Testis (tissue), 2 donors: ENCODE measurements at regions not wholly inside any gene's neighbourhood (a gene's known extent, or its start where the extent isn't known, plus 50 kb on each side); places are given as distances from the start of the nearest gene placed in this dataset.

Experiments
- DNase-seq: peaks from one replicate; pipeline ENCODE4 v3.0.0-alpha.2; 2019
- H3K27ac ChIP-seq, 2 donors: fragments of 200-600 bp; sonication (generic); one replicate each; pipeline ENCODE4 v1.5.1; 2019
- H3K27me3 ChIP-seq: fragments of 200-600 bp; sonication (generic); one replicate; pipeline ENCODE4 v1.5.1; 2019
- H3K36me3 ChIP-seq: fragments of 200-600 bp; sonication (generic); one replicate; pipeline ENCODE4 v1.5.1; 2017; ENCODE audit warnings: low read depth; ENCODE audit errors: missing control alignments
- H3K4me1 ChIP-seq: fragments of 200-600 bp; sonication (generic); one replicate; pipeline ENCODE4 v1.5.1; 2019
- H3K4me3 ChIP-seq, 2 donors: fragments of 200-600 bp; sonication (generic); one replicate each; pipeline ENCODE4 v1.5.1; 2017 to 2019
- H3K9me3 ChIP-seq: fragments of 200-600 bp; sonication (generic); one replicate; pipeline ENCODE4 v1.5.1; 2017
- POLR2A ChIP-seq: fragments of 450-650 bp; IDR thresholded peaks from one replicate; pipeline ENCODE4 v1.6.1; 2017; ENCODE audit warnings: antibody characterized with exemption, mild to moderate bottlenecking, moderate library complexity
- WGBS, 2 donors: methylation state at CpG; one replicate each; pipeline ENCODE4 v1.1.5; 2018; 5-methylcytosine and 5-hydroxymethylcytosine counted together
- intact Hi-C: fragments of 100-400 bp; cut with DNase I; formaldehyde crosslinking; loops from one replicate; pipeline ENCODE4 v1.15.1; 2023; ENCODE audit warnings: low total_unique reads
- TF ChIP-seq, protein P1 (sequence below), 3 experiments: fragments of 450-650 bp in 2 of 3; fragments of 200-600 bp in 1 of 3; sonication (generic) in 1 of 3; IDR thresholded peaks; one replicate each; pipeline ENCODE4 v1.5.1; 2016 to 2019; ENCODE audit warnings: antibody characterized with exemption in 3 of 3, mild to moderate bottlenecking in 2 of 3, moderate library complexity in 1 of 3

DNA sequence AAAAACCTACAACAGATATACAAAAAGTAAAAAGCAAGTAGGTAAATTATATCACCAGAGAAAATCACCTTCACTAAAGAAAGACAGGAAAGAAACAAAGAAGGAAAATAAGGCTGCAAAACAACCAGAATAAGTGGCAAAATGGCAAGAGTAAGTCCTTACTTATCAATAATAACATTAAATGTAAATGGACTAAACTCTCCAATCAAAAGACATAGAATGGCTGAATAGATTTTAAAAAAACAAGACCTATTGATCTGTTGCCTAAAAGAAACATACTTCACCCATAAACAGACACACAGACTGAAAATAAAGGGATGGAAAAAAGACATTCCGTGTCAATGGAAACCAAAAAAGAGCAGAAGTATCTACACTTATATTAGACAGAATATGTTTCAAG, 695.7 kb upstream of the FAT3 start:
- H3K4me1 ChIP-seq: no peaks in the 10 kb centered on the region
- no peak overlapping the region for H3K27ac ChIP-seq
- no peaks in the 10 kb centered on the region for H3K9me3 ChIP-seq
- intact Hi-C loops: no loop called here
- no peak for DNase-seq
- WGBS, 2 donors: 84 to 100% methylated on average over 1 of the region's 1 CpG
- H3K4me3 ChIP-seq: no peak overlapping the region
- H3K27me3 ChIP-seq: no peaks in the 10 kb centered on the region
- H3K36me3 ChIP-seq: no peaks in the 10 kb centered on the region
- TF ChIP-seq, protein P1, sequence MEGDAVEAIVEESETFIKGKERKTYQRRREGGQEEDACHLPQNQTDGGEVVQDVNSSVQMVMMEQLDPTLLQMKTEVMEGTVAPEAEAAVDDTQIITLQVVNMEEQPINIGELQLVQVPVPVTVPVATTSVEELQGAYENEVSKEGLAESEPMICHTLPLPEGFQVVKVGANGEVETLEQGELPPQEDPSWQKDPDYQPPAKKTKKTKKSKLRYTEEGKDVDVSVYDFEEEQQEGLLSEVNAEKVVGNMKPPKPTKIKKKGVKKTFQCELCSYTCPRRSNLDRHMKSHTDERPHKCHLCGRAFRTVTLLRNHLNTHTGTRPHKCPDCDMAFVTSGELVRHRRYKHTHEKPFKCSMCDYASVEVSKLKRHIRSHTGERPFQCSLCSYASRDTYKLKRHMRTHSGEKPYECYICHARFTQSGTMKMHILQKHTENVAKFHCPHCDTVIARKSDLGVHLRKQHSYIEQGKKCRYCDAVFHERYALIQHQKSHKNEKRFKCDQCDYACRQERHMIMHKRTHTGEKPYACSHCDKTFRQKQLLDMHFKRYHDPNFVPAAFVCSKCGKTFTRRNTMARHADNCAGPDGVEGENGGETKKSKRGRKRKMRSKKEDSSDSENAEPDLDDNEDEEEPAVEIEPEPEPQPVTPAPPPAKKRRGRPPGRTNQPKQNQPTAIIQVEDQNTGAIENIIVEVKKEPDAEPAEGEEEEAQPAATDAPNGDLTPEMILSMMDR (IDR thresholded peaks at IDR 0.05): no peak
- TF ChIP-seq POLR2A: no peak

DNA sequence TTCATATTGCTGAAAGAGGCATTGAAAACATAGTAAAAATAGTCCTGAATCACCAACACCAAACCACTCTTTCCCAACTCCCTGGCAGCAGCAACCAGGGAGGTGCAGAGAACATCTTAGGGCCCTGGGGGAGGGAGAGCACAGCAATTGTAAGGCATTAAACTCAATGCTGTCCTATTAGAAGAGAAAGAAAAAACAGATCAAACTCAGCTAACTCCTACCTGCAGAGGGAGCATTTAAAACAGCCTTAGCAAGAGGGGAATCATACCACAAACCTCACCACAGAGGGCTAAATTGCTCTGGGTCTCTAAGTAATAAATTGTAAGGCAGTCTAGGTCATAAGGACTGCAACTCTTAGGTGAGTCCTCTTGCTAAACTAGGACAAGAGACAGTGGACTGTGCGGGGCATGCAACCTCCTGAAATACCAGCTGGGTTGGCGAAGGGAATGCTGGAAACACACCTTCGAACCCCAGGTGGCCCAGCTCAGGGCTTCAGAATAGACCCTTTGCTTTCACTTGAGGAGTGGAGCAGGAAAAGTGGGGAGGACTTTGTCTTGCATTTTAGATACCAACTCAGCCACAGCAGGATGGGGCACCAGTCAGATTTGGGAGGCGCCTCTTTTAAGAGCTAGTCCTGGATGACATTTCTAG, 697.1 kb upstream of the FAT3 start:
- H3K27ac ChIP-seq: no peak overlapping the region
- H3K9me3 ChIP-seq: no peaks in the 10 kb centered on the region
- no peaks in the 10 kb centered on the region for H3K4me1 ChIP-seq
- no peaks in the 10 kb centered on the region for H3K27me3 ChIP-seq
- H3K4me3 ChIP-seq: no peak overlapping the region
- TF ChIP-seq, protein P1 (IDR thresholded peaks at IDR 0.05): no peak
- no peak for TF ChIP-seq POLR2A
- no peak for DNase-seq
- 81 to 89% methylated on average over 4 of the region's 4 CpGs for WGBS, 2 donors
- intact Hi-C loops: no loop called here
- no peaks in the 10 kb centered on the region for H3K36me3 ChIP-seq

DNA sequence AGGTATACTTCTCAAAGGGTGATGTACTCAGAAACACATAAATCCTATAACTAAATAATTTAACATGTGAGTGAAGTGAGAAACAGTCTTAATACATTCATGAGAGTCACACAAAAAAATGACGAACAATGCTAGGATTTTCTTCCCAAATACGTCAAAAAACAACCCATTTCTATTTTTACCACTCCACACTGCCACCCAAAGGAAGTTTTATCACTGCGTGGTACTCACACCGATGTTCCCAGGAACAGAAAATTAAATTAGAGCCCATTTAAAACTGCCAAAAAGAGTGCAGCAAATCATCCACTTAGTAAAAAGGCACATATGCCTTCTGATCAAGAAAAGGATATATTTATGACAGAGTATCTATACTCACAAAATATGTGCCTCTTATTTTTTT, 710.9 kb upstream of the FAT3 start:
- Histone ChIP-seq H3K4me3 (no peak overlapping the region), H3K9me3 (no peaks in the 10 kb centered on the region), H3K27ac (no peak overlapping the region), H3K36me3 (no peaks in the 10 kb centered on the region), H3K4me1 (no peaks in the 10 kb centered on the region), H3K27me3 (no peaks in the 10 kb centered on the region)
- TF ChIP-seq POLR2A: no peak
- TF ChIP-seq, protein P1 (IDR thresholded peaks at IDR 0.05): no peak
- intact Hi-C loops: no loop called here
- WGBS, 2 donors: 37% methylated on average over 4 of the region's 4 CpGs
- DNase-seq: no peak

DNA sequence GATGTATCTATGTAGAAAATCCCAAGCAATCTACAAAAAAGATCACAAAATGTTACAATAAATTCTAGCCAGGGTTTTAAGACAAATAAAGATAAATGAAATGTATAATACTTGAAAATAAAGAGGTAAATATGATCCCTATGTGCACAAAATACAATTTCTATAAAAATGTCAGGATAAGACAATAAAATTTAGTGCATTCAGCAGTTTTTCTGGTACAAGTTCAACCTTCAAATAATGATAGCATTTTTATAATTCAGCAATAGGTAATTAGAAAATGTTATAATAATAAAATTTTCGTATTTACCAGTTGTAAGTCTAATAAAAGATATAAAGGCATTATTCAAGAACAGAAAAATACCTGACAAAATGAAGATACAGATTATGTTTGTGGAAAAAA, 726.8 kb upstream of the FAT3 start:
- Histone ChIP-seq H3K4me1 (no peaks in the 10 kb centered on the region), H3K27ac (no peak overlapping the region), H3K4me3 (no peak overlapping the region), H3K9me3 (no peaks in the 10 kb centered on the region), H3K27me3 (no peaks in the 10 kb centered on the region), H3K36me3 (no peaks in the 10 kb centered on the region)
- intact Hi-C loops: no loop called here
- TF ChIP-seq, protein P1 (IDR thresholded peaks at IDR 0.05): no peak
- TF ChIP-seq POLR2A: no peak
- 84 to 89% methylated on average over 1 of the region's 1 CpG for WGBS, 2 donors
- no peak for DNase-seq

DNA sequence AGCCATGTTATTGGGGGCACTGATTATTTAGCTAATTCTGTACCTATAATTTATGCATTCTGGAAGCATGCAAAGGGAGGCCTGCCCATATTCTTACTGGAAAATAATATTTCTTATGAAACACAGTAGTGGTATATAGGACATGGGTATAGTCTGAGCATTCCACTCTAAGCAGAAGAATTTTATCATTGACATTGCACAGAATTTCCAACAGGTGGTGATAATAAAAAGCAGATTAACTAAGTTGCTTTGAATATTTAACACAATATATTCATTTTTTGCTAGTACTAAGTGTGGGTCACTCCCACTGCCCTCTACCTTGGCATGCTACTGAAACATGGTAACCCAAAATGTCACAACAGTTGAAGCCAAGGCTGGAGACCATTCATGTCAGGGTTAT, 728.8 kb upstream of the FAT3 start:
- H3K4me3 ChIP-seq: no peak overlapping the region
- peaks cover 4% of the 10 kb centered on the region for H3K4me1 ChIP-seq
- intact Hi-C loops: no loop called here
- H3K9me3 ChIP-seq: no peaks in the 10 kb centered on the region
- TF ChIP-seq POLR2A: no peak
- no peaks in the 10 kb centered on the region for H3K27me3 ChIP-seq
- H3K36me3 ChIP-seq: no peaks in the 10 kb centered on the region
- DNase-seq: no peak
- H3K27ac ChIP-seq: no peak overlapping the region
